ENCODE measurements at regions not wholly inside any gene's neighbourhood (a gene's known extent, or its start where the extent isn't known, plus 50 kb on each side); places are given as distances from the start of the nearest gene placed in this dataset.

DNA sequence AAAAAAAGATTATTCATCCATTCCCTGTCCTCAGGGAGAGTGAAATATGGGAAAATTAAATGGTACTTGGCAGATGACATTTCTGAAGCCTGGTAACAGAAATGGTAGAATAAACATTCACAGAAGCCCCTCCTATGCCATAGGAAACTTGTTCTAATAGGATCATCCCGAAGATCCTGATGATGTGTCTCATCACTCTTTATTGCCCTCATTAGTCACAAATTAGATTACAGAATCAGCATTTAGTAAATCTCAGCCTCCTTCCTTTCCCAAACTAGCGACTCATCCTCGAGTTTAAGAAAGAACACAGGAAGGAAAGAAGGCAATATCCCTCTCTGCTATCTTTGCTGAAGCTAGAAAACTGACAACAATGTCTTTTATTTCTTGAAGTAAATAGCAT lies 154.4 kb downstream of the TMEM200A start:
- TF ChIP-seq, protein P1, sequence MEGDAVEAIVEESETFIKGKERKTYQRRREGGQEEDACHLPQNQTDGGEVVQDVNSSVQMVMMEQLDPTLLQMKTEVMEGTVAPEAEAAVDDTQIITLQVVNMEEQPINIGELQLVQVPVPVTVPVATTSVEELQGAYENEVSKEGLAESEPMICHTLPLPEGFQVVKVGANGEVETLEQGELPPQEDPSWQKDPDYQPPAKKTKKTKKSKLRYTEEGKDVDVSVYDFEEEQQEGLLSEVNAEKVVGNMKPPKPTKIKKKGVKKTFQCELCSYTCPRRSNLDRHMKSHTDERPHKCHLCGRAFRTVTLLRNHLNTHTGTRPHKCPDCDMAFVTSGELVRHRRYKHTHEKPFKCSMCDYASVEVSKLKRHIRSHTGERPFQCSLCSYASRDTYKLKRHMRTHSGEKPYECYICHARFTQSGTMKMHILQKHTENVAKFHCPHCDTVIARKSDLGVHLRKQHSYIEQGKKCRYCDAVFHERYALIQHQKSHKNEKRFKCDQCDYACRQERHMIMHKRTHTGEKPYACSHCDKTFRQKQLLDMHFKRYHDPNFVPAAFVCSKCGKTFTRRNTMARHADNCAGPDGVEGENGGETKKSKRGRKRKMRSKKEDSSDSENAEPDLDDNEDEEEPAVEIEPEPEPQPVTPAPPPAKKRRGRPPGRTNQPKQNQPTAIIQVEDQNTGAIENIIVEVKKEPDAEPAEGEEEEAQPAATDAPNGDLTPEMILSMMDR (IDR thresholded peaks at IDR 0.05) = no peak
- TF ChIP-seq, protein P2, sequence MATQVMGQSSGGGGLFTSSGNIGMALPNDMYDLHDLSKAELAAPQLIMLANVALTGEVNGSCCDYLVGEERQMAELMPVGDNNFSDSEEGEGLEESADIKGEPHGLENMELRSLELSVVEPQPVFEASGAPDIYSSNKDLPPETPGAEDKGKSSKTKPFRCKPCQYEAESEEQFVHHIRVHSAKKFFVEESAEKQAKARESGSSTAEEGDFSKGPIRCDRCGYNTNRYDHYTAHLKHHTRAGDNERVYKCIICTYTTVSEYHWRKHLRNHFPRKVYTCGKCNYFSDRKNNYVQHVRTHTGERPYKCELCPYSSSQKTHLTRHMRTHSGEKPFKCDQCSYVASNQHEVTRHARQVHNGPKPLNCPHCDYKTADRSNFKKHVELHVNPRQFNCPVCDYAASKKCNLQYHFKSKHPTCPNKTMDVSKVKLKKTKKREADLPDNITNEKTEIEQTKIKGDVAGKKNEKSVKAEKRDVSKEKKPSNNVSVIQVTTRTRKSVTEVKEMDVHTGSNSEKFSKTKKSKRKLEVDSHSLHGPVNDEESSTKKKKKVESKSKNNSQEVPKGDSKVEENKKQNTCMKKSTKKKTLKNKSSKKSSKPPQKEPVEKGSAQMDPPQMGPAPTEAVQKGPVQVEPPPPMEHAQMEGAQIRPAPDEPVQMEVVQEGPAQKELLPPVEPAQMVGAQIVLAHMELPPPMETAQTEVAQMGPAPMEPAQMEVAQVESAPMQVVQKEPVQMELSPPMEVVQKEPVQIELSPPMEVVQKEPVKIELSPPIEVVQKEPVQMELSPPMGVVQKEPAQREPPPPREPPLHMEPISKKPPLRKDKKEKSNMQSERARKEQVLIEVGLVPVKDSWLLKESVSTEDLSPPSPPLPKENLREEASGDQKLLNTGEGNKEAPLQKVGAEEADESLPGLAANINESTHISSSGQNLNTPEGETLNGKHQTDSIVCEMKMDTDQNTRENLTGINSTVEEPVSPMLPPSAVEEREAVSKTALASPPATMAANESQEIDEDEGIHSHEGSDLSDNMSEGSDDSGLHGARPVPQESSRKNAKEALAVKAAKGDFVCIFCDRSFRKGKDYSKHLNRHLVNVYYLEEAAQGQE (IDR thresholded peaks at IDR 0.05; ENCODE audit: insufficient read depth in 1 of 2, low read depth in 2 of 2, low read length in 1 of 2) = no peak
- TF ChIP-seq SIN3A (IDR thresholded peaks at IDR 0.05; ENCODE audit: borderline replicate concordance, insufficient read depth, low read depth, low read length) (no peak), POLR2AphosphoS5 (IDR thresholded peaks at IDR 0.05; ENCODE audit: low read depth, low read length) (no peak)
